GM21447 (cell line): ENCODE measurements at regions not wholly inside any gene's neighbourhood (a gene's known extent, or its start where the extent isn't known, plus 50 kb on each side); places are given as distances from the start of the nearest gene placed in this dataset.

Experiments
- ATAC-seq: cut with Tn5 transposase; IDR thresholded peaks from one replicate; pipeline ENCODE4 v1.9.1; 2021; ENCODE audit not compliant: unreplicated experiment

- ATAC-seq: no peak
Observed at GRCh38 chr11:39145346-39145745, 2314.1 kb downstream of the LRRC4C start.

GRCh38 chr11:39144351-39145130 is 2314.9 kb downstream of the LRRC4C start:
- no peak for ATAC-seq

- ATAC-seq: no peak
Observed at GRCh38 chr11:39139581-39139980, 2319.9 kb downstream of the LRRC4C start.

GRCh38 chr11:39120890-39121289 is 2338.6 kb downstream of the LRRC4C start:
- no peak for ATAC-seq

GRCh38 chr11:39113606-39114005 is 2345.8 kb downstream of the LRRC4C start:
- ATAC-seq: no peak

GRCh38 chr11:39102236-39102635 is 2357.2 kb downstream of the LRRC4C start:
- ATAC-seq: no peak

- ATAC-seq: no peak
Observed at GRCh38 chr11:39078465-39078864, 2381.0 kb downstream of the LRRC4C start.

GRCh38 chr11:39037611-39038010 is 2421.8 kb downstream of the LRRC4C start:
- no peak for ATAC-seq

GRCh38 chr11:39036021-39036420 is 2423.4 kb downstream of the LRRC4C start:
- no peak for ATAC-seq

- no peak for ATAC-seq
Observed at GRCh38 chr11:39021539-39021938, 2423.5 kb upstream of the RAG2 start.

- no peak for ATAC-seq
Observed at GRCh38 chr11:39011797-39012196, 2413.8 kb upstream of the RAG2 start.

- no peak for ATAC-seq
Observed at GRCh38 chr11:38990841-38991240, 2392.8 kb upstream of the RAG2 start.

GRCh38 chr11:38990139-38990538 is 2392.1 kb upstream of the RAG2 start:
- ATAC-seq: no peak

- ATAC-seq: no peak
Observed at GRCh38 chr11:38988908-38989307, 2390.9 kb upstream of the RAG2 start.

GRCh38 chr11:38972220-38972619 is 2374.2 kb upstream of the RAG2 start:
- no peak for ATAC-seq

GRCh38 chr11:38971141-38971540 is 2373.1 kb upstream of the RAG2 start:
- ATAC-seq: no peak

- ATAC-seq: no peak
Observed at GRCh38 chr11:38968951-38969350, 2370.9 kb upstream of the RAG2 start.

- ATAC-seq: no peak
Observed at GRCh38 chr11:38952698-38953097, 2354.7 kb upstream of the RAG2 start.

- ATAC-seq: no peak
Observed at GRCh38 chr11:38950867-38951266, 2352.8 kb upstream of the RAG2 start.

GRCh38 chr11:38948392-38948791 is 2350.4 kb upstream of the RAG2 start:
- ATAC-seq: no peak

- ATAC-seq: no peak
Observed at GRCh38 chr11:38937709-38938108, 2339.7 kb upstream of the RAG2 start.

- no peak for ATAC-seq
Observed at GRCh38 chr11:38935941-38936340, 2337.9 kb upstream of the RAG2 start.

GRCh38 chr11:38927993-38928392 is 2330.0 kb upstream of the RAG2 start:
- no peak for ATAC-seq
